GM12892 (cell line): ENCODE measurements at regions not wholly inside any gene's neighbourhood (a gene's known extent, or its start where the extent isn't known, plus 50 kb on each side); places are given as distances from the start of the nearest gene placed in this dataset.

Source experiments
- POLR2A ChIP-seq: IDR thresholded peaks from 2 replicates; pipeline ENCODE4 v1.6.1; 2011; ENCODE audit warnings: low read depth, low read length, control low read depth
- POLR2AphosphoS5 ChIP-seq: IDR thresholded peaks from 2 replicates; pipeline ENCODE4 v1.6.1; 2011; ENCODE audit warnings: low read depth, low read length, control low read depth

GRCh38 chr15:75126864-75127580, 74.7 kb upstream of the C15orf39 start:
- TF ChIP-seq POLR2AphosphoS5 (no peak), POLR2A (no peak)
